ENCODE measurements at regions not wholly inside any gene's neighbourhood (a gene's known extent, or its start where the extent isn't known, plus 50 kb on each side); places are given as distances from the start of the nearest gene placed in this dataset.

DNA sequence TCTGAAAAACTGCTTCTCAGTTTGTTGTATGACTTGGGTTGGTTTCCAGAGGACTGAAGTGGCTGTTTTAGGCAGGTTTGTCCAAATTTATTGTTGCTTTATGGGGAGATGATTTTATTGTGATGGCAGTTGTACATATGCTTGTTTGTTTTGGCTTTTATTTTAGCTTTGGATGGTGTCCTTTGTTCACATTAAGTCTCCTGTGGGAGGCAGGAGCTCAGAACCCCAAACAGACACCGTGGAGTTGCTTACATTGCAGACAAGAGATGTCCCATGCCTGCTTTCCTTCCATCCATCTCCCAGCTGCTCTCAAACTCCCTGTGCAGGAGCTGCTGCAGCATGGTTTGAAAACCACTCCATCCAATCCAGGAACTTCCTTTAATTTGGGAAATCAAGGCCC lies 414.7 kb downstream of the LPIN1 start:
- DNase-seq: no peak
- Histone ChIP-seq H3K4me1 (peaks cover 0 to 9% (median under 1%) of the 10 kb centered on the region in 12 donors), H3K27ac (no peak overlapping the region), H3K27me3 (no peaks in the 10 kb centered on the region), H3K9me3 (peaks cover 0 to 7% (median 0%) of the 10 kb centered on the region in 12 donors), H3K36me3 (no peaks in the 10 kb centered on the region), H3K4me3 (no peak overlapping the region)
- ATAC-seq: no peak
- TF ChIP-seq, protein P1, sequence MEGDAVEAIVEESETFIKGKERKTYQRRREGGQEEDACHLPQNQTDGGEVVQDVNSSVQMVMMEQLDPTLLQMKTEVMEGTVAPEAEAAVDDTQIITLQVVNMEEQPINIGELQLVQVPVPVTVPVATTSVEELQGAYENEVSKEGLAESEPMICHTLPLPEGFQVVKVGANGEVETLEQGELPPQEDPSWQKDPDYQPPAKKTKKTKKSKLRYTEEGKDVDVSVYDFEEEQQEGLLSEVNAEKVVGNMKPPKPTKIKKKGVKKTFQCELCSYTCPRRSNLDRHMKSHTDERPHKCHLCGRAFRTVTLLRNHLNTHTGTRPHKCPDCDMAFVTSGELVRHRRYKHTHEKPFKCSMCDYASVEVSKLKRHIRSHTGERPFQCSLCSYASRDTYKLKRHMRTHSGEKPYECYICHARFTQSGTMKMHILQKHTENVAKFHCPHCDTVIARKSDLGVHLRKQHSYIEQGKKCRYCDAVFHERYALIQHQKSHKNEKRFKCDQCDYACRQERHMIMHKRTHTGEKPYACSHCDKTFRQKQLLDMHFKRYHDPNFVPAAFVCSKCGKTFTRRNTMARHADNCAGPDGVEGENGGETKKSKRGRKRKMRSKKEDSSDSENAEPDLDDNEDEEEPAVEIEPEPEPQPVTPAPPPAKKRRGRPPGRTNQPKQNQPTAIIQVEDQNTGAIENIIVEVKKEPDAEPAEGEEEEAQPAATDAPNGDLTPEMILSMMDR (IDR thresholded peaks at IDR 0.05): no peak
- no peak for TF ChIP-seq POLR2A (IDR thresholded peaks at IDR 0.05)
- WGBS, 4 donors: 49 to 63% (median 60%) methylated on average over 1 of the region's 1 CpG
- intact Hi-C loops (cut with DNase I): loop anchor here in 2 of 10 donors (10.0 kb wide), 2 partner anchors 554 to 774 kb away; partner anchors contain the start of gene TRIB2 (in 1 of the 2)

DNA sequence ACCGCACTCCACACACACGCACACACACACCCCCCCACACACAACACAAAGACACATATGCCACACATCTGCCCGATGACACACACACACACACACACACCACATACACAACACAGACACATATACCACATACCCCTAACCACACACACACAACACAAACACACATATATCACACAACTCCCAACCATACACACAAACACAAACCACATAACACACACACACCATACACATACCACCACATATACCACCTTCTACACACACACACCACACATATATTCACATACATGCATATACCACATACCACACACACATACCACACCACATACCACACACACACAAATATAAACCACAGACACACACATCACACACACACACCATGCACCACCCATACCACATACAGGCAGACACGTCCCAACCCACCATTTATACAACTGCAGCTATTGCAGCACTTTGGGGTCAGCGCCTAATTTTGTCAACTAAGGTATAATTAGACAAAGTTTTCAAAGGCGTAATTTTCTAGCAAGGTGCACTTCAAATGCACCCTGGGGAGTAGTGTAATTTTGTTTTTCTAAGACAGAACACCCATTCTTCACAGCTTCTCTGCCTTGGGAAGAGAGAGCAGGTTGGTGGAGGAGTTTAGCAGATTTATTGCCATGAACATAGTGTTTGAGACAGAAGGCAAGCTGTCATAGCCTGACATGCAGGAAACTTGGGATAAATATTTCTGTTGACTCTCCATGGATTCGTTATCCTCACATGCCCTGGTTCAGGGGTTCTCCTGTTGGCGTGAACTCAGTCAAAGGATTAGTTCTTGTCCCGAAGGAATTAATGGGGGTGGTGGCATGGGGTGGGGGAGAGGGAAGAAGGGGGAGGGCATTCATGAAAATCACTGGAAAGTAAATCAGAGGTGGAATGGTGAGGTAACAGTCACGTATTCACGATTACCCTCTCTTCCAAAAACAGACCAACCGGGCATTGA lies 416.1 kb downstream of the LPIN1 start:
- whole genome bisulfite sequencing, 4 donors: 88 to 93% (median 90%) methylated on average over 12 of the region's 12 CpGs
- H3K27ac ChIP-seq: no peak overlapping the region
- peaks cover 0 to 7% (median 0%) of the 10 kb centered on the region in 12 donors for H3K9me3 ChIP-seq
- H3K4me3 ChIP-seq: no peak overlapping the region
- DNase-seq (no peak), ATAC-seq (no peak)
- no peak for TF ChIP-seq POLR2A (IDR thresholded peaks at IDR 0.05)
- TF ChIP-seq, protein P1 (IDR thresholded peaks at IDR 0.05): no peak
- peaks cover 0 to 4% (median 0%) of the 10 kb centered on the region in 12 donors for H3K4me1 ChIP-seq
- H3K27me3 ChIP-seq: no peaks in the 10 kb centered on the region
- intact Hi-C loops (cut with DNase I): loop anchor here in 2 of 10 donors (10.0 kb wide), 2 partner anchors 552 to 772 kb away; partner anchors contain the start of gene TRIB2 (in 1 of the 2)
- no peaks in the 10 kb centered on the region for H3K36me3 ChIP-seq

DNA sequence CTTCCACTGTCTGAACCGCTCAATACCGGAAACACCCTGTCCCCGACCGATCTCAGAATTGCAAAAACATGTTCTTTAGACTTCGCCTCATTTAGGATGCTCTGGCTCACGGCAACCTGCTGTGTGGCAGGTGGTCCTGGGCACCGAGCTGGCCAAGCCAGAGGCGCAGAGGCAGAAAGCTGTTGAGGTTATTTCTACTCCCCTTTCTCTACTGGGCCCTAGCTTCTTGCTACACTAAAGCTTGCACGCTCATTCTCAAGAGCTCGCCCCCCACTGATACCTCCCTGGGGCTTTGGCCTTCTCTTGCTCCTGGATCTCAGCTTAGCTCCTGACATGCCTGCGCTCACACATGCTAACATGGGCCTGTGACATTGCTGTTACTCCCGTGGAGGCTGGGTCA lies 417.4 kb downstream of the LPIN1 start:
- Histone ChIP-seq H3K27ac (no peak overlapping the region), H3K4me1 (peaks cover 5 to 14% (median 8%) of the 10 kb centered on the region in 12 donors), H3K36me3 (no peaks in the 10 kb centered on the region), H3K27me3 (no peaks in the 10 kb centered on the region), H3K9me3 (peaks cover 0 to 7% (median 0%) of the 10 kb centered on the region in 12 donors), H3K4me3 (no peak overlapping the region)
- 93 to 97% (median 95%) methylated on average over 12 of the region's 12 CpGs for WGBS, 4 donors
- TF ChIP-seq POLR2A (IDR thresholded peaks at IDR 0.05): no peak
- TF ChIP-seq, protein P1 (IDR thresholded peaks at IDR 0.05): no peak
- intact Hi-C loops (cut with DNase I): loop anchor here in 2 of 10 donors (10.0 kb wide), 2 partner anchors 551 to 771 kb away; partner anchors contain the start of gene TRIB2 (in 1 of the 2)
- no peak for DNase-seq
- no peak for ATAC-seq

DNA sequence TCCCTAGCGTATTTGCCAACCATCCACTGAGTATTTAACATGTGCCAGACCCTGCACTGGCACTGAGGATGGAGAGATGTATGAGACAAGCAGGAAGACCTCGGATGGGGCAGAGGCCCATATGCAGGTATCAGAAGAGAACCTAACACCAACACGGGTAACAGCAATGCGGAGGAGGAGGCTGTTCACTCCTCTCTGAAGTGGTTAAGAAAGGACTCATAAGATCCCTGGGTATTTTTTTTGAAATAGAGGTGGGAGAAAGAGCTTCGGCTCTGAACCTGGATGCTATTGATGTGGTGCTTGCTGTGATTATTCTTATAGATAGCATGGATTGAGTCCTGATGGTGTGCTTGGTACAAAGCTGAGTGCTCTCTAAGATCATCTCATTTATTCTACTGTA lies 418.3 kb downstream of the LPIN1 start:
- ATAC-seq (no peak), DNase-seq (no peak)
- no peak overlapping the region for H3K4me3 ChIP-seq
- no peaks in the 10 kb centered on the region for H3K36me3 ChIP-seq
- TF ChIP-seq POLR2A (IDR thresholded peaks at IDR 0.05): no peak
- TF ChIP-seq, protein P1 (IDR thresholded peaks at IDR 0.05): no peak
- H3K4me1 ChIP-seq: peaks cover 12 to 23% (median 16%) of the 10 kb centered on the region in 12 donors
- intact Hi-C loops (cut with DNase I): loop anchor here in 4 of 10 donors (5.0 to 10.0 kb wide), 5 partner anchors 550 to 843 kb away; partner anchors contain the start of gene TRIB2 (in 3 of the 4)
- H3K27ac ChIP-seq: no peak overlapping the region
- peaks cover 0 to 6% (median 0%) of the 10 kb centered on the region in 12 donors for H3K9me3 ChIP-seq
- 72 to 87% (median 78%) methylated on average over 5 of the region's 5 CpGs for WGBS, 4 donors
- no peaks in the 10 kb centered on the region for H3K27me3 ChIP-seq
